ENCODE measurements at regions not wholly inside any gene's neighbourhood (a gene's known extent, or its start where the extent isn't known, plus 50 kb on each side); places are given as distances from the start of the nearest gene placed in this dataset.
A peak's percentile ranks its signal among the peaks of the same experiment; 100 is the strongest.

DNA sequence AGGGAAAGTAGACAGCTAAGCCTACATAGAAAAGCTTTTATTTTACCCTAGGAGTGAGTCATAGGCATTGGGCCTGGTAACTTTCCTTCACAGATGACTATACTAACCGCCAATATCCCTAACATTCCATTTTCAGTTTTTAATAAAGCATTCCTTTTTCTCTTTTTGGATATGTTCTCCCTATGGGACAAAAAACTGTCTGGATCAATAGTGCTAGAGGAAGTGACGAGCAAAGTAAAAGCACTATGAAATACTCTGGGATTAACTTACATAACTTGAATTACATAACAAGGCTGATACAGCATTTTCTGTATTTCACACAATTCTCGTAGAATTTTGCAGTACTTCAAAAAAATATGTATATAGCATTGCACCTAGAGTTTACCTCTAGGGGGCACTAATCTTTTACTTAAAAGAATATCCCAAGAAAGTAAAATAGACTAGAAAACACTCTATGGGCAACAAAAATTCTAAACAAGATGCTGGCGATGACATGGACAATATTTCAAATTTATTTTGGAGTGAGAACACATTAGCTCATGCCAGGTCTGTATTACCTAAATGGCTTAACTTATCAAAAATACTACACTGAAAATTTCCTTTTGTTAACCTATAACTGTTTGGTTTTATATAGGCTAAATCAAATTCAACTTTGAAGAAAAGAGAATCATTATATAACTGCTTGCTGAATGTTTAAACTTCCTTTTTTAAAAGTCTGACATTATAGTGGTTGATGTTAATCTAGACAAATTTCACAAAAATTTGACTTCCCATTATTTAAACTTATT lies 66.3 kb upstream of the DST start:
- H3K36me3 ChIP-seq (ENCODE audit: control insufficient read depth in 2 of 3, insufficient read depth in 3 of 3, low read length in 3 of 3): no peaks in the 10 kb centered on the region
- peak in 2 of 5 donors; percentile 48 to 58 for DNase-seq
- no peaks in the 10 kb centered on the region for H3K27me3 ChIP-seq (ENCODE audit: control insufficient read depth, insufficient read depth, low read length)
- no peak overlapping the region for H3K27ac ChIP-seq (ENCODE audit: low read depth in 2 of 2, low read length in 2 of 2)
- H3K9ac ChIP-seq (ENCODE audit: low read length in 3 of 3): no peak overlapping the region
- FAIRE-seq: peak; percentile 66
- H3K4me1 ChIP-seq (ENCODE audit: control insufficient read depth in 2 of 3, insufficient read depth in 2 of 3, low read depth in 1 of 3, low read length in 3 of 3): no peaks in the 10 kb centered on the region
- H3K4me3 ChIP-seq (ENCODE audit: low read length in 3 of 3): no peak overlapping the region
- H3K9me3 ChIP-seq (ENCODE audit: control insufficient read depth in 2 of 3, insufficient read depth in 1 of 3, low read length in 3 of 3): no peaks in the 10 kb centered on the region
- TF ChIP-seq, protein P1, sequence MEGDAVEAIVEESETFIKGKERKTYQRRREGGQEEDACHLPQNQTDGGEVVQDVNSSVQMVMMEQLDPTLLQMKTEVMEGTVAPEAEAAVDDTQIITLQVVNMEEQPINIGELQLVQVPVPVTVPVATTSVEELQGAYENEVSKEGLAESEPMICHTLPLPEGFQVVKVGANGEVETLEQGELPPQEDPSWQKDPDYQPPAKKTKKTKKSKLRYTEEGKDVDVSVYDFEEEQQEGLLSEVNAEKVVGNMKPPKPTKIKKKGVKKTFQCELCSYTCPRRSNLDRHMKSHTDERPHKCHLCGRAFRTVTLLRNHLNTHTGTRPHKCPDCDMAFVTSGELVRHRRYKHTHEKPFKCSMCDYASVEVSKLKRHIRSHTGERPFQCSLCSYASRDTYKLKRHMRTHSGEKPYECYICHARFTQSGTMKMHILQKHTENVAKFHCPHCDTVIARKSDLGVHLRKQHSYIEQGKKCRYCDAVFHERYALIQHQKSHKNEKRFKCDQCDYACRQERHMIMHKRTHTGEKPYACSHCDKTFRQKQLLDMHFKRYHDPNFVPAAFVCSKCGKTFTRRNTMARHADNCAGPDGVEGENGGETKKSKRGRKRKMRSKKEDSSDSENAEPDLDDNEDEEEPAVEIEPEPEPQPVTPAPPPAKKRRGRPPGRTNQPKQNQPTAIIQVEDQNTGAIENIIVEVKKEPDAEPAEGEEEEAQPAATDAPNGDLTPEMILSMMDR (IDR thresholded peaks at IDR 0.05; ENCODE audit: borderline replicate concordance, extremely low read depth, insufficient read depth): peak; percentile 50
- intact Hi-C loops (cut with DNase I): loop anchor here (10.0 kb wide), 1 partner anchor 136 kb away; no protein-coding TSS in a partner anchor

DNA sequence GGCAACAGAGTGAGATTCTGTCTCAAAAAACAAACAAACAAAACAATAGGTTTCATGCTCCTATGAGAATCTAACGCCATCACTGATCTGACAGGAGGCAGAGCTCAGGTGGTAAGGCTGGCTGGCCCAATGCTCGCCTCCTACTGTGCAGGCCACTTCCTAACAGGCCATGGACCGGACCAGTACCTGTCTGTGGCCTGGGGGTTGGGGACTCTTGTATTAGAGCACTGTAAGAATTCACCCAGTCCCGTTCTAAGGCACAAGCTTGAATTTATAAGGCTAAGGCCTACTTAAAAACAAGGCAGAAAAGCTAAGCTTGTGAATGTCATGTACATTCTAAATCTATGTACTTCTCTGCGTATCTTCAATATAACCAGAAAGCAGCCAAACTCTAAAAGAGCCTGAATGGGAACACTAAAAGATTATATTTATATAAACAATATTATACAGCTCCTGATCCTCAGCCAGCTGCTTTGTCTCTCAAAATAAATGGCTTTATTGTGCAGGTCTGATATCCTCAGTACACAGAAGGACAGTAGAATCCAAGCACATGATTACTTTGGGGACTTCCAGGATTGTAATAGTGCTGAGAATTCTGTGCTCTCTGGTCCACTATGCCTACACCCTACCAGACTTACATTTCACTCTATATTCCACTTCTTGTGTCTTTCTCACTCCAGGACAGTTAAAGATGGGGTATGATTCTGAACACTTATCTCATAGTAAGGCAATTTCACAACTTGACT lies 64.5 kb upstream of the DST start:
- no peaks in the 10 kb centered on the region for H3K36me3 ChIP-seq (ENCODE audit: control insufficient read depth in 2 of 3, insufficient read depth in 3 of 3, low read length in 3 of 3)
- H3K4me3 ChIP-seq (ENCODE audit: low read length in 3 of 3): no peak overlapping the region
- no peak for FAIRE-seq
- TF ChIP-seq, protein P1 (IDR thresholded peaks at IDR 0.05; ENCODE audit: borderline replicate concordance, extremely low read depth, insufficient read depth): no peak
- no peak for DNase-seq
- no peaks in the 10 kb centered on the region for H3K9me3 ChIP-seq (ENCODE audit: control insufficient read depth in 2 of 3, insufficient read depth in 1 of 3, low read length in 3 of 3)
- intact Hi-C loops (cut with DNase I): loop anchor here (10.0 kb wide), 1 partner anchor 138 kb away; no protein-coding TSS in a partner anchor
- no peaks in the 10 kb centered on the region for H3K4me1 ChIP-seq (ENCODE audit: control insufficient read depth in 2 of 3, insufficient read depth in 2 of 3, low read depth in 1 of 3, low read length in 3 of 3)
- no peak overlapping the region for H3K27ac ChIP-seq (ENCODE audit: low read depth in 2 of 2, low read length in 2 of 2)
- H3K27me3 ChIP-seq (ENCODE audit: control insufficient read depth, insufficient read depth, low read length): no peaks in the 10 kb centered on the region
- H3K9ac ChIP-seq (ENCODE audit: low read length in 3 of 3): no peak overlapping the region

DNA sequence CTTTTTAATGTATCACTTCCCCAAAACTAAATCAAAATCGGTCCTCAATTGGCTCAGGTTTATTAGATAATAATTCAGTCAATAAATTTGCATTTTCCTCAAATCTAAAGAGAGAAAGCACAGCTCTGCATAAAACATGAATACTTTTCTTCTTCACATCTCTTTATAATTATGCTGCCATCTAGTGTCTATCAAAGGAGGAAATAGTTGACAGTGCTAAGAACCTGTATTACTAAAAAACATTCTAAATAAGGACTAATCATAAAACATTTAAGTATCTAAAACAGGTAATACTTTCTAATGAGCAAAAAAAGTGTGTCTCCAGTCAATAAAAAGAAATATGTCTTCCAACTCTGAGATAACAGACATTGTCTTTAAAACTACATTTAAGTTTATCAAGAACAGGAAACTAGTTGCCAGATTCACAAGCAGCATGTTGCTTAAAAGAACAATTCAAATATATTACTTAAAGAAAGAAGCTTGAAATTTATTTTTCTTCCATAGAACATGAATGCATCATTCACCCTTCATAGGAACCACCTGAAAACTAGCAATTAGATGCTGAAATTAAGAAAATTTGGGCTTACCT lies 56.5 kb upstream of the DST start:
- FAIRE-seq (peak; percentile 96), DNase-seq (peak in 2 of 5 donors; percentile 41 to 56)
- Histone ChIP-seq H3K9ac (ENCODE audit: low read length in 3 of 3) (no peak overlapping the region), H3K27me3 (ENCODE audit: control insufficient read depth, insufficient read depth, low read length) (no peaks in the 10 kb centered on the region), H3K27ac (ENCODE audit: low read depth in 2 of 2, low read length in 2 of 2) (no peak overlapping the region), H3K4me3 (ENCODE audit: low read length in 3 of 3) (no peak overlapping the region), H3K36me3 (ENCODE audit: control insufficient read depth in 2 of 3, insufficient read depth in 3 of 3, low read length in 3 of 3) (no peaks in the 10 kb centered on the region), H3K9me3 (ENCODE audit: control insufficient read depth in 2 of 3, insufficient read depth in 1 of 3, low read length in 3 of 3) (no peaks in the 10 kb centered on the region), H3K4me1 (ENCODE audit: control insufficient read depth in 2 of 3, insufficient read depth in 2 of 3, low read depth in 1 of 3, low read length in 3 of 3) (no peaks in the 10 kb centered on the region)
- intact Hi-C loops (cut with DNase I): loop anchor here (10.0 kb wide), 1 partner anchor 64 kb away; no protein-coding TSS in a partner anchor
- TF ChIP-seq, protein P1 (IDR thresholded peaks at IDR 0.05; ENCODE audit: borderline replicate concordance, extremely low read depth, insufficient read depth): peak; percentile 49

All from kidney (tissue), 13 donors.